ENCODE measurements at regions not wholly inside any gene's neighbourhood (a gene's known extent, or its start where the extent isn't known, plus 50 kb on each side); places are given as distances from the start of the nearest gene placed in this dataset.

GRCh38 chr20:59386809-59387208 is 86.4 kb downstream of the EDN3 start:
- no TSS peak for BruUV-seq (replicated peaks)
- Histone ChIP-seq H3K4me2 (ENCODE audit: insufficient read depth, low read length) (no peak overlapping the region), H3K4me1 (ENCODE audit: control insufficient read depth, extremely low read depth, insufficient read depth, low read length) (no peaks in the 10 kb centered on the region), H3K9ac (replicated peaks; ENCODE audit: extremely low read depth, insufficient read depth, low read length) (no peak overlapping the region), H3K9me1 (replicated peaks; ENCODE audit: control insufficient read depth, extremely low read depth, insufficient read depth, low read length) (no peaks in the 10 kb centered on the region), H3K36me3 (ENCODE audit: control insufficient read depth in 2 of 2, extremely low read depth in 1 of 2, insufficient read depth in 2 of 2, low read length in 2 of 2) (no peaks in the 10 kb centered on the region), H2AFZ (ENCODE audit: low read depth, low read length) (no peak overlapping the region), H3K4me3 (replicated peaks in 1 of 3; ENCODE audit: insufficient read depth in 1 of 3, low read depth in 1 of 3, low read length in 3 of 3) (no peak overlapping the region), H3K79me2 (ENCODE audit: control insufficient read depth, insufficient read depth, low read length) (no peaks in the 10 kb centered on the region), H3K9me3 (replicated peaks; ENCODE audit: control insufficient read depth, insufficient read depth, low read length) (no peaks in the 10 kb centered on the region), H4K20me1 (replicated peaks; ENCODE audit: control insufficient read depth, extremely low read depth, insufficient read depth, low read length) (no peaks in the 10 kb centered on the region), H3K27me3 (ENCODE audit: control insufficient read depth in 2 of 2, insufficient read depth in 2 of 2, low read length in 2 of 2) (no peaks in the 10 kb centered on the region), H3K27ac (ENCODE audit: insufficient read depth, low read depth, low read length) (no peak overlapping the region)
- ChIA-PET POLR2A (no interaction called here), CTCF (interaction anchor here (1.5 kb wide), 1 partner anchor 17 kb away, joined by 3 read pairs; no protein-coding TSS in a partner anchor)
- dilution Hi-C loops (cut with MboI; ENCODE audit: extremely low pct_ligation_motif_present, low sequenced_read_pairs) = no loop called here
- FAIRE-seq (no peak), DNase-seq (ENCODE audit: low read depth, low spot score) (no peak)
- TF ChIP-seq POLR2AphosphoS5 (IDR thresholded peaks at IDR 0.05; ENCODE audit: insufficient read depth, low read depth, low read length) (no peak), MAX (IDR thresholded peaks at IDR 0.05; ENCODE audit: insufficient read depth, insufficient read length) (no peak), GATA2 (IDR thresholded peaks at IDR 0.05; ENCODE audit: insufficient read depth, insufficient read length, low read depth, low read length) (no peak), JUN (IDR thresholded peaks at IDR 0.05; ENCODE audit: borderline replicate concordance, insufficient read depth, insufficient read length, low read depth) (no peak), EZH2 (IDR thresholded peaks at IDR 0.05; ENCODE audit: borderline replicate concordance, low read depth, low read length, severe bottlenecking) (no peak), POLR2A (IDR thresholded peaks at IDR 0.05; ENCODE audit: low read depth, low read length) (no peak), MYC (IDR thresholded peaks at IDR 0.05; ENCODE audit: low read depth, low read length) (no peak), CTCF (IDR thresholded peaks at IDR 0.05; ENCODE audit: extremely low read depth in 1 of 2, insufficient read depth in 1 of 2, low read depth in 1 of 2, low read length in 2 of 2) (no peak), FOS (IDR thresholded peaks at IDR 0.05; ENCODE audit: borderline replicate concordance, insufficient read depth, low read length) (no peak)
- intact Hi-C loops (cut with micrococcal nuclease) = no loop called here

Measured in endothelial cell of umbilical vein (primary cell).